B cell (primary cell): ENCODE measurements at regions not wholly inside any gene's neighbourhood (a gene's known extent, or its start where the extent isn't known, plus 50 kb on each side); places are given as distances from the start of the nearest gene placed in this dataset.

Experiments used
- EZH2 ChIP-seq: IDR thresholded peaks from 2 replicates; pipeline ENCODE4 v1.6.1; 2012; ENCODE audit warnings: borderline replicate concordance, low read depth, mild to moderate bottlenecking, moderate library complexity, low read length; ENCODE audit not compliant: insufficient read depth, poor library complexity, severe bottlenecking
- TF ChIP-seq, protein P1 (sequence below): fragments of 200-600 bp; IDR thresholded peaks from one replicate; pipeline ENCODE4 v1.8.0; 2022; ENCODE audit warnings: antibody characterized with exemption, mild to moderate bottlenecking

DNA sequence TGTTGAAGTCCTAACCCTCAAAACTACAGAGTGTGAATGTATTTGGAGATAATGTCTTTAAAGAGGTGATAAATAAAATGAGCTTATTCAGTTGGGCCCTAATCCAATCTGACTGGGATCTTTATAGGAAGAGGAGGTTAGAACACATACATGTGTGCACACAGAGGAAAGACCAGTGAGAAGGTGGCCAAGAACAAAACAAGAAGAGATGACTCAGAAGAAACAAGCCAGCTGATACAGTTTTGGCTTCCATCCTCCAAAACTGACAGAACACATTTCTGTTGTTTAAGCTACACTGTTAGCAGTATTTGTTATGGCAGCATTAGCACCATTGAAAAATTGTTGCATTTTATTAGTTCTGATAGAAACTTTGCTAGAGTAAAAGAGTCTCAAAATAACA is 609.3 kb upstream of the IMPG1 start:
- TF ChIP-seq, protein P1, sequence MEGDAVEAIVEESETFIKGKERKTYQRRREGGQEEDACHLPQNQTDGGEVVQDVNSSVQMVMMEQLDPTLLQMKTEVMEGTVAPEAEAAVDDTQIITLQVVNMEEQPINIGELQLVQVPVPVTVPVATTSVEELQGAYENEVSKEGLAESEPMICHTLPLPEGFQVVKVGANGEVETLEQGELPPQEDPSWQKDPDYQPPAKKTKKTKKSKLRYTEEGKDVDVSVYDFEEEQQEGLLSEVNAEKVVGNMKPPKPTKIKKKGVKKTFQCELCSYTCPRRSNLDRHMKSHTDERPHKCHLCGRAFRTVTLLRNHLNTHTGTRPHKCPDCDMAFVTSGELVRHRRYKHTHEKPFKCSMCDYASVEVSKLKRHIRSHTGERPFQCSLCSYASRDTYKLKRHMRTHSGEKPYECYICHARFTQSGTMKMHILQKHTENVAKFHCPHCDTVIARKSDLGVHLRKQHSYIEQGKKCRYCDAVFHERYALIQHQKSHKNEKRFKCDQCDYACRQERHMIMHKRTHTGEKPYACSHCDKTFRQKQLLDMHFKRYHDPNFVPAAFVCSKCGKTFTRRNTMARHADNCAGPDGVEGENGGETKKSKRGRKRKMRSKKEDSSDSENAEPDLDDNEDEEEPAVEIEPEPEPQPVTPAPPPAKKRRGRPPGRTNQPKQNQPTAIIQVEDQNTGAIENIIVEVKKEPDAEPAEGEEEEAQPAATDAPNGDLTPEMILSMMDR, result no peak
- no peak for TF ChIP-seq EZH2
